ENCODE measurements at regions not wholly inside any gene's neighbourhood (a gene's known extent, or its start where the extent isn't known, plus 50 kb on each side); places are given as distances from the start of the nearest gene placed in this dataset.
A peak's percentile ranks its signal among the peaks of the same experiment; 100 is the strongest.
"Not testable (repeated sequence)": the region's sequence is repeated elsewhere in the genome, so short reads cannot be mapped to it uniquely, and the experiment has no call there.

DNA sequence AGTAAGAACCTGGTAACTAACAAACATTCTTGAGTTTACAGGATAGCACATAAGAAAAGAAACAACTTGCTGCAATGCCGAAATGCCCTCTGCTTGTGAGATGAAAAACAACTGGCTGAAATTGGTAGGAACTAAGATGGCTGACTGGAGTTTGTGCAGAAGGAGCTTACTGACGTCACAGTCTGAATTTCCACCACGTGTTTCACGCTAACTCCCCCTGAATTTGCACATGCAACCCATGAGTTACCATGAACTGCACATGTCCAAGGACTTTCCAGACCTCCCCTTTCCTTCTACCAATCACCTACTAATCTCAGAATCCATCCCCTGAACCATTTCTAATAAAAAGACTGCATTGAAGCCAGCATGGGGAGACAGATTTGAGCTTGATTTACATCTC, 86.3 kb upstream of the KCND2 start:
- H3K4me3 ChIP-seq (ENCODE audit: insufficient read depth, low read depth, low read length): no peak overlapping the region
- no peaks in the 10 kb centered on the region for H3K36me3 ChIP-seq (replicated peaks; ENCODE audit: control insufficient read depth, insufficient read depth, low read length)
- no peaks in the 10 kb centered on the region for H3K27me3 ChIP-seq (ENCODE audit: control insufficient read depth, insufficient read depth, low read length)
- no peak for DNase-seq

DNA sequence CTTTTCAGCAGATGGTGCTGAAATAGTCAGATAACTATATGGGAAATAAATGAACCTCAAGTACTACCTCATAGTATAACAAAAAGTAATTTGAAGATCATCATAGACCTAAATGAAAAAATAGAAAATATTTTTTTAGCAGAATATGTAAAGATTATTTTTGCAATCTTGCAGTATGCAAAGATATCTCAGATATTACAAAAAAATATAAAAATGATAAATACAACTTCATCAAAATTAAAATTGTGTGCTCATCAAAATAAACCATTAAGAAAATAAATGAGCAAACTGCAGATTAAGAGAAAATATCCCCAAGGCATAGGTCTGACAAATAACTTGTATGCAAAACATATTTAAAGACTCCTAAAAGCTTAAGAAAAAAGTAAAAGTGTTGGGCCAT, 83.4 kb upstream of the KCND2 start:
- Histone ChIP-seq H3K36me3 (replicated peaks; ENCODE audit: control insufficient read depth, insufficient read depth, low read length) (no peaks in the 10 kb centered on the region), H3K27me3 (ENCODE audit: control insufficient read depth, insufficient read depth, low read length) (no peaks in the 10 kb centered on the region), H3K4me3 (ENCODE audit: insufficient read depth, low read depth, low read length) (no peak overlapping the region)
- DNase-seq: no peak

DNA sequence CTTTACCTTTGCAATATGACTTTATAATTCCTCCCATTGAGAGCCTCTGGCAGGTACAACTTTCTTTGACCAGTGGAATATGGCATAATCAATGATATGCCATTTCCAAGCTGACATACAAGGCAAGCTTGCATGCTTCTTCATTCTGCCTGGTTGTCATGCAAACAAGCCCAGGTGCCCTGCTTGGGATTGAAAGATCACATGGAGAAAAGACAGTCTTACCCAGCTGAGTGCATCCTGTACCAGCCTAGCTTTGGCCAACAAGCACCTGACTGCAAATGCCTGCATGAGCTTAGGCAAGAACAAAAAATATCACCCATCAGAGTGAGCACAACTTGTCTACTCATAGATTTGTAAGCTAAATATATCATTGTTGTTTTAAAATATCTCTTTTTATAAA, 82.9 kb upstream of the KCND2 start:
- Histone ChIP-seq H3K4me3 (ENCODE audit: insufficient read depth, low read depth, low read length) (no peak overlapping the region), H3K36me3 (replicated peaks; ENCODE audit: control insufficient read depth, insufficient read depth, low read length) (no peaks in the 10 kb centered on the region), H3K27me3 (ENCODE audit: control insufficient read depth, insufficient read depth, low read length) (no peaks in the 10 kb centered on the region)
- DNase-seq: peak; percentile 0

DNA sequence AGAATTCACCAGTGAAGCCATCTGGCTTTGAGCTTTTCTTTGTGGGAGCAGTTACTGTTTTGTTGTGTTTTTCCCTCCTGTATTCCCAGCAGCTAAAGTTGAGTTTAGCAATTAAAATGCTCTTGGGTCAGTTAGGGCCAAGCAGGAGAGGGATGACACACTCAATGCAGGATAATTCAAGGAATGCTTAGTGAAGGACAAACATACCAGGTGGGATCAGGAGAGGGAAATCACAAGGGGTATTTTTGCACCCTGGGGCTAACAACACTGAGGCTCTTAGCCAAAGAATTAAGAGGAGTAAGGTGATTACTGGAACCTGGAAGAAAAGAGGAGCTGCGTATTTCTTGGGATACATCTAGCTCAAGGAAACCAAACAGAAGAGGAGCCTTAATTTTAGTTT, 82.4 kb upstream of the KCND2 start:
- H3K27me3 ChIP-seq (ENCODE audit: control insufficient read depth, insufficient read depth, low read length): no peaks in the 10 kb centered on the region
- no peak overlapping the region for H3K4me3 ChIP-seq (ENCODE audit: insufficient read depth, low read depth, low read length)
- no peaks in the 10 kb centered on the region for H3K36me3 ChIP-seq (replicated peaks; ENCODE audit: control insufficient read depth, insufficient read depth, low read length)
- peak; percentile 5 for DNase-seq

DNA sequence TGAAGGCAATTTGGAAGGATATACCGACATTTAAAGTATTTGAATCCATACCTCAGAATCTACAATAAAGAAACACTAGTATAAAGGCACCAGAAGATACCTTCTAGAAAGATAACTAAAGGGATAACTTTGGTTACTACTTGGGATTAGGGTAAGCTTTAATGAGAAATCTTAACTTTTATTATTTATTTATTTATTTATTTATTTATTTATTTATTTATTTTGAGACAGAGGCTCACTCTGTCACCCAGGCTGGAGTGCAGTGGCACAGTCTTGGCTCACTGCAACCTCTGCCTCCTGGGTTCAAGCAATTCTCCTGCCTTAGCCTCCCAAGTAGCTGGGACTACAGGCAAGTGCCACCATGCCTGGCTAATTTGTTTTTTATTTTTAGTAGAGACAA, 81.6 kb upstream of the KCND2 start:
- not testable (repeated sequence) for H3K36me3 ChIP-seq (replicated peaks; ENCODE audit: control insufficient read depth, insufficient read depth, low read length); H3K27me3 ChIP-seq (ENCODE audit: control insufficient read depth, insufficient read depth, low read length); DNase-seq; H3K4me3 ChIP-seq (ENCODE audit: insufficient read depth, low read depth, low read length)

DNA sequence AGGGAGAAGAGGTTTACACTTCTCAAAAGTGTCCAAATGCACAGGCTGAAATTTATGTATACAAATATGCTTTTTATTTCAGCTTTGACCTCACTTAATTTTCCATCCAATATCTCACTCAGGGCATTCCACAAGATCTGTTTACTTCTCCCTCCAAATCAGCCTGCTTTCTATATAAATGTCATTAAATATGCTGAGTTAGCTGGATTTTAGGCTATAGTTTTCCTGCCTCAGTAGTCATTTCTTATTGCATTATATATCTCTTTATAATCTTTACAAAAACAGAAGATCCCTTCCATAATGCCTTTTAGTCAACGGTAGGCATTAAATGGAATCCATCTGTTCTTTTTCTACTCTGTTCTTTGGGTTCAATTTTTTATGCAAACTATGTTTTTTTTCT, 71.7 kb upstream of the KCND2 start:
- no peak overlapping the region for H3K4me3 ChIP-seq (ENCODE audit: insufficient read depth, low read depth, low read length)
- H3K27me3 ChIP-seq (ENCODE audit: control insufficient read depth, insufficient read depth, low read length): no peaks in the 10 kb centered on the region
- DNase-seq: no peak
- no peaks in the 10 kb centered on the region for H3K36me3 ChIP-seq (replicated peaks; ENCODE audit: control insufficient read depth, insufficient read depth, low read length)

DNA sequence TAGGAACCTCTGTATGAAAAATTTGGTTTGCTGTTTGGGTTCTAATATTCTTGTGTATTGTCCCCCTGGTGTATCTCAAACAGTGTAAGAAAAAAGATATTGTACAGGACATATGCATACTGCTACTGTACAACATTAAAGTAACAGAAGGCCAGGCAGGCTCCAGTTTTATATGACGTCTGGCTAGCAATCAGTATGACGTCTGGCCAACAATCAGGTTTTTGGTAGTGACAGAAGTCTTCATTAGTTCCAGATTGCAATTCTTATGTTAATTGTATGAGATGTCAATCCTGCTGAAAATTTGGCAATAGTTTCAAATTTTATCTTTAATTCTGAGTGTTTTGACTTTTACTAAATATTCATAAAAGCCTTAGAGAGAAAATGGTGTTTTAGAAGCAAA, 67.9 kb upstream of the KCND2 start:
- no peak for DNase-seq
- Histone ChIP-seq H3K4me3 (ENCODE audit: insufficient read depth, low read depth, low read length) (no peak overlapping the region), H3K36me3 (replicated peaks; ENCODE audit: control insufficient read depth, insufficient read depth, low read length) (no peaks in the 10 kb centered on the region)

DNA sequence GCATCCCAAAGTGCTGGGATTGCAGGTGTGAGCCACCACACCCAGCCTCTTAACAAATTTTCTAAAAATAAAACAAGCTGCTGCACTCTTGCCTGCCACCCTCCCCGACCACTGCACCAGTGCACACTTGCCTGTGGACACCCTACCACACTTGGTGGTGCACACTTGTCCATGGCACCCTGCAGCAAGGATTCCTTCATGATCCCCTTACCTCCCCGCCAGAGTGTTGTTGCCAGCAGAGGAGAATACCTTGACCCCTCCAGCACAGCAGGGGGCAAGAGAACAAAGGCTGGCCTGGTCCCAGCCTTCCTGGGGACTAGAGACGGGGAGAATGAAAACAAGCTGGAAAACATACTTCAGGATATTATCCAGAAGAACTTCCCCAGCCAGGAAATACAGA, 65.9 kb upstream of the KCND2 start:
- H3K36me3 ChIP-seq (replicated peaks; ENCODE audit: control insufficient read depth, insufficient read depth, low read length): no peaks in the 10 kb centered on the region
- H3K27me3 ChIP-seq (ENCODE audit: control insufficient read depth, insufficient read depth, low read length): no peaks in the 10 kb centered on the region
- DNase-seq: no peak
- H3K4me3 ChIP-seq (ENCODE audit: insufficient read depth, low read depth, low read length): no peak overlapping the region

More for the DNA sequence above, 67.9 kb upstream of the KCND2 start:
- H3K27me3 ChIP-seq (ENCODE audit: control insufficient read depth, insufficient read depth, low read length): no peaks in the 10 kb centered on the region

DNA sequence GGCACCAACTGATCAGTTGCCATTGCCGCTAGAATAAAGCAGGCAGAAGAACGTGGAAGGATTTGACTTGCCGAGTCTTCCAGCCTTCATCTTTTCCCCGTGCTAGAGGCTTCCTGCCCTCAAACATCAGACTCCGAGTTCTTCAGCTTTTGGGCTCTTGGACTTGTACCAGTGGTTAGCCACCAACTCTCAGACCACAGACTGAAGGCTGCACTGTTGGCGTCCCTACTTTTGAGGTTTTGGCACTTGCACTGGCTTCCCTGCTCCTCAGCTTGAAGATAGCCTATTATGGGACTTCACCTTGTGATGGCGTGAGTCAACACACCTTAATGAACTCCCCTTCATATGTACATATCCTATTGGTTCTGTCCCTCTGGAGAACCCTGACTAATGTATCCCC, 57.3 kb upstream of the KCND2 start:
- Histone ChIP-seq H3K36me3 (replicated peaks; ENCODE audit: control insufficient read depth, insufficient read depth, low read length) (no peaks in the 10 kb centered on the region), H3K27me3 (ENCODE audit: control insufficient read depth, insufficient read depth, low read length) (no peaks in the 10 kb centered on the region), H3K4me3 (ENCODE audit: insufficient read depth, low read depth, low read length) (no peak overlapping the region)
- DNase-seq: no peak

DNA sequence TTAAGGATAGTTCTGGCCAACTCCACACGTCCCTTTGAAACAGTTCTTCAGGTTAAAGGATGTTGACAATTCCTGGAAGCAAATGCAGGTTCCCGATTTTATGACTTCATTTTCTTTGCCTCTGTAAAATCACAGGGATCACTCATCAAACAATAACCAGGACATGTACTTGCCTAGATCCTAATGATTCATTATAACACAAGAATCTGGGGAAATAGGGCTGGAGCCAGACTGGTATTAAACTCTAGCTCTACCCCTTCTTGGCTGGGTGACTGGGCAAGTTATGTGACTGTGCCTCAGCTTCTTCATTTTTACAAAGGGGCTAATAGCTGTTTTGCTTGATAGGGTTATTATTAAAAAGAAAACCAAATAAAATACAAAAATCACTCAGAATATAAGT, 56.0 kb upstream of the KCND2 start:
- Histone ChIP-seq H3K4me3 (ENCODE audit: insufficient read depth, low read depth, low read length) (no peak overlapping the region), H3K27me3 (ENCODE audit: control insufficient read depth, insufficient read depth, low read length) (no peaks in the 10 kb centered on the region), H3K36me3 (replicated peaks; ENCODE audit: control insufficient read depth, insufficient read depth, low read length) (no peaks in the 10 kb centered on the region)
- DNase-seq: no peak

DNA sequence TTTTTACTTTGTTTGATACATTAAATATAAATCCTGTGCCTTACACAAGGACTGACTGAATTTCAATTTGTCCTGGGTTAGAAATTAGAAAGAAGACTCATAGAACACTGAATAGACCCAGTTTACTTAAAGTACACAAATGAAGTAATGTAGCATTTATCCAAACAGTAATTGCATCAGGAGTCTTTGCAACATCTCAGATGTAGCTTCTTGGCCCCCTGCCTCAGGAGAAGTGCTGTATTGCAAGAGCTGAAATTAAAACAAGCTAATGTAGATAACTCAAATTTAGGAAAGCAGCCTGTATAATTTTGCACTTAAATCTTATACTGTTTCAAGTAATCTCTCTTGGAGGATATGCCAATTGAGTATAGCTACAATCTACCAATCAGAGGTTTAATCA, 54.3 kb upstream of the KCND2 start:
- H3K36me3 ChIP-seq (replicated peaks; ENCODE audit: control insufficient read depth, insufficient read depth, low read length): no peaks in the 10 kb centered on the region
- H3K27me3 ChIP-seq (ENCODE audit: control insufficient read depth, insufficient read depth, low read length): no peaks in the 10 kb centered on the region

DNA sequence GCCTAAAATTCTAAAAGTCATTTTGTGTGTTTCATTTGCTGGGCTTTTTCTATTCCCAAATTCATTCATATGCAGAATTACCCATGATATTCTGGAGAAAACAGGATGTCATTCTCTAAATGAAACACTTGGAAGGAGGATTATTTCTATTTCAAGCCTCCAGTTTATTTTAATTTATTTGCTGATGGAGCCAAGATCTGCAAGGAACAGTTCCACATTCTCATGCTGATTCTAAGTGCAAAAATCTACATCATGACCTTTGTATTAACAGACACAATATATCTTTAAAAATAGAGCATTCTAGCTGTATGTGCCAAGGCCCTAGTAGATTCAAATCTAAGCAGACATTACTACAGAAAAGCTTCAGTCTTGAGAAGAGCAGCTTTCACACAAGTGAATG, 51.3 kb upstream of the KCND2 start:
- Histone ChIP-seq H3K36me3 (replicated peaks; ENCODE audit: control insufficient read depth, insufficient read depth, low read length) (no peaks in the 10 kb centered on the region), H3K27me3 (ENCODE audit: control insufficient read depth, insufficient read depth, low read length) (no peaks in the 10 kb centered on the region), H3K4me3 (ENCODE audit: insufficient read depth, low read depth, low read length) (no peak overlapping the region)
- DNase-seq: no peak

More for the DNA sequence above, 54.3 kb upstream of the KCND2 start:
- DNase-seq: no peak
- no peak overlapping the region for H3K4me3 ChIP-seq (ENCODE audit: insufficient read depth, low read depth, low read length)
